ENCODE measurements at regions not wholly inside any gene's neighbourhood (a gene's known extent, or its start where the extent isn't known, plus 50 kb on each side); places are given as distances from the start of the nearest gene placed in this dataset.

DNA sequence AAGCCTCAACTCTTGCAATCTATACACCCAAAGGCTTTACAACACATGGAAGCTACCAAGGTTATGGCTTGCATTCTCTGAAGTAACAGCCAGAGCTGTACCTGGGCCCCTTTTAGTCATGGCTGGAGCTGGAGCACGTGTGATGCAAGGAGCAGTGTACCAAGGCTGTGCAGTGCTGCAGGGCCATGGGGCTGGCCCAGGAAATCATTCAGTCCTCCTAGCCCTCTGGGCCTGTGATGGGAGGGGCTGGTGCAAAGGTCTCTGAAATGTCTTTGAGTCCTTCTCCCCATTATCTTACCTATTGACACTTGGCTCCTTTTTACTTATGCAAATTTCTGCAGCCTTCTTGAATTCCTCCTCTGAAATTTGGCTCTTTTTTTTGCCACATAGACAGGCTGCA lies 500.1 kb upstream of the FAM47C start:
- no peak for DNase-seq (ENCODE audit: low read depth)
- H3K4me3 ChIP-seq (ENCODE audit: low read length), result no peak overlapping the region
- TF ChIP-seq, protein P1, sequence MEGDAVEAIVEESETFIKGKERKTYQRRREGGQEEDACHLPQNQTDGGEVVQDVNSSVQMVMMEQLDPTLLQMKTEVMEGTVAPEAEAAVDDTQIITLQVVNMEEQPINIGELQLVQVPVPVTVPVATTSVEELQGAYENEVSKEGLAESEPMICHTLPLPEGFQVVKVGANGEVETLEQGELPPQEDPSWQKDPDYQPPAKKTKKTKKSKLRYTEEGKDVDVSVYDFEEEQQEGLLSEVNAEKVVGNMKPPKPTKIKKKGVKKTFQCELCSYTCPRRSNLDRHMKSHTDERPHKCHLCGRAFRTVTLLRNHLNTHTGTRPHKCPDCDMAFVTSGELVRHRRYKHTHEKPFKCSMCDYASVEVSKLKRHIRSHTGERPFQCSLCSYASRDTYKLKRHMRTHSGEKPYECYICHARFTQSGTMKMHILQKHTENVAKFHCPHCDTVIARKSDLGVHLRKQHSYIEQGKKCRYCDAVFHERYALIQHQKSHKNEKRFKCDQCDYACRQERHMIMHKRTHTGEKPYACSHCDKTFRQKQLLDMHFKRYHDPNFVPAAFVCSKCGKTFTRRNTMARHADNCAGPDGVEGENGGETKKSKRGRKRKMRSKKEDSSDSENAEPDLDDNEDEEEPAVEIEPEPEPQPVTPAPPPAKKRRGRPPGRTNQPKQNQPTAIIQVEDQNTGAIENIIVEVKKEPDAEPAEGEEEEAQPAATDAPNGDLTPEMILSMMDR (IDR thresholded peaks at IDR 0.05; ENCODE audit: insufficient read depth, low read depth, low read length, missing control alignments), result no peak

DNA sequence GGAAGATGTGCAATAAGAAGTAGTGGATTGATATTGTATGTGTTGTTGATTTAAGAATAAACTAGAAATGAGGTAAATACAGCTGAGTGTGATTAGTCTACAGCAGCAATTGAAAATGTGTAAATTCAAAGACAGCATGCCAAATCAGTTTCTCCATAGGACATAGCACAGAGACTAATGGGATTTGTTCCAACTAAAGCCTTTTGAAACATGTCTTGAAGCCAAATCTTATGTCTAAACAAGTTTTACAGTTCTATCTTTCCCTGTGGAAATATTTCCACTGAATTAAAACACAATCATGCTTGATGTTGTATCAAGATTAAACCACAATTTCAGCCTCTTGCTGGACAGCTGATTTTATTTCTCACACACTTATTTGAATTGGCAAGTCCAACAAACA lies 497.4 kb upstream of the FAM47C start:
- no peak for DNase-seq (ENCODE audit: low read depth)
- H3K4me3 ChIP-seq (ENCODE audit: low read length), result no peak overlapping the region
- TF ChIP-seq, protein P1 (IDR thresholded peaks at IDR 0.05; ENCODE audit: insufficient read depth, low read depth, low read length, missing control alignments), result no peak

DNA sequence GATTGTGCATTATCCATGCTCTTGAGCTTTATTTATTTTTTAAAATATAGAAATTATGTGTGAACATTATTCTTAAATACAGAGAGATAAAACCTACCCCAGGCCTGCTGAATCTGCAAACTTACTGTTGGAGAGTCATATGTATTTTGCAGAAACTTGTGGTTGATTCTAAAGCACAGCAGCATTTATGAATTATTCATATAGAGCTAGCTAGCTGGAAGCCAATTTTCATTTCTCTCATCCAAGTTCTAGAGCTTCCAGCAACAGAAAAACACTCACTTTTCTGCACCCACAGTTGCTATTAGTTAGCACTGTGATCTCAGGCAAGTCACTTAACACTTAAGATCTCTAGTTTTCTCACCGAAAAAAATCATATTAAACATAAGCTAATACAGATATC lies 479.5 kb upstream of the FAM47C start:
- H3K4me3 ChIP-seq (ENCODE audit: low read length), result no peak overlapping the region
- no peak for DNase-seq (ENCODE audit: low read depth)
- TF ChIP-seq, protein P1 (IDR thresholded peaks at IDR 0.05; ENCODE audit: insufficient read depth, low read depth, low read length, missing control alignments), result no peak

DNA sequence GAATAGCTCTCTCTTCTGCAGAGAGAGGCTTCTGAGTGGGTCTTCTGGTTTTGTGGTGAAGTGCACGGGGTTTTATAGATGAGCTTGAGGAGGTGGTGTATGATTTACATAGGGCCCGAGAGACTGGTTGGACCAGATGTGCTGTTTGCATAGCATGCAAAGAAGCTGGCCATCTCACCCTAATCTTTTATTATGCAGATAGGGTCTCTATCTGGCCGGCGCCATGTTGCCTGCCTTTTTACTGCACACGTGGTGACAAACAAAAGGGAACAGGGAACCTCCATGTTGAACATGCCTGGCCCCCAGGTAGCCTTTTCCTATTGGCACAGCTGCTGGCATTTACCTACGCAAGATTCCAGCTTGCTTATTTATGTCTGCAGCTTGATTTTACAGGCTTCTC lies 473.3 kb upstream of the FAM47C start:
- H3K4me3 ChIP-seq (ENCODE audit: low read length), result no peak overlapping the region
- no peak for DNase-seq (ENCODE audit: low read depth)
- TF ChIP-seq, protein P1 (IDR thresholded peaks at IDR 0.05; ENCODE audit: insufficient read depth, low read depth, low read length, missing control alignments), result no peak

DNA sequence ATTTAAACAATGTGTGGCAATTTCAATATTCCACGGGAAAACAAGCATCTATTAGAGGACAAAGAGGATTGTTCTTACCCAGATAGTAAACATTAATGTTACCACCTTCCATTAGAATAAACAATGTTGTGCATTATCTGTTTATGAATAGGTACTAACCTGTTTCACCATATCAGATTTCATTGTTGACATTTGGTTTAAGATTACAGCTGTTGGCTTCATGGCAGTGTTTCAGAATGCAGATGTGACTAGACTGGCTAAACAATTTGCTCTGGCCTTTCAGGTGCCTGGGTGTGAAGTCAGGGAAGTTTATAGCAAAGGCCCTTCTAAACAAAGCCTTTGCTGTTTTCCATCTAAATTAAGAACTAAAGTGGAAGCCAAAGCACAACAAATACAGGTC lies 464.7 kb upstream of the FAM47C start:
- TF ChIP-seq, protein P1 (IDR thresholded peaks at IDR 0.05; ENCODE audit: insufficient read depth, low read depth, low read length, missing control alignments), result no peak
- DNase-seq (ENCODE audit: low read depth), result peak; percentile 0

DNA sequence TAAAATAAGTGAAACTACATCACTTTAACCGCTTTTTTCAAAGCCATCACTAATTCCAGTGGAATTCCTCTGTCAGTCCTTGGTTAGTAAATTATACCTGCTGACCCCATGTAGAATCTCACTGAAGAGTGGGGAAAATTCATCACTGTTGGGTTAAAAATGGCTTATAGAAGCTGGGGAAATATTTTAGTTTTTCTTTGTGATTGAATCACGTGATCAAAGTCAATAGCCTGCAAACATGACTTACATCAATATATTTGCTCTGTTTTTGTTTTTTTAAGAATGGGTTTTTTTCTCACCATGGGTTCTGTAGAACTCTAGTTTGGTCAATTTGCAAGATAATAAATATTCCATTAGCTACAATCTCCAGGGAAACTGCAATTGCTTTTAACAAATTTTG lies 445.2 kb upstream of the FAM47C start:
- no peak overlapping the region for H3K4me3 ChIP-seq (ENCODE audit: low read length)

More for the DNA sequence above, 464.7 kb upstream of the FAM47C start:
- H3K4me3 ChIP-seq (ENCODE audit: low read length), result no peak overlapping the region

DNA sequence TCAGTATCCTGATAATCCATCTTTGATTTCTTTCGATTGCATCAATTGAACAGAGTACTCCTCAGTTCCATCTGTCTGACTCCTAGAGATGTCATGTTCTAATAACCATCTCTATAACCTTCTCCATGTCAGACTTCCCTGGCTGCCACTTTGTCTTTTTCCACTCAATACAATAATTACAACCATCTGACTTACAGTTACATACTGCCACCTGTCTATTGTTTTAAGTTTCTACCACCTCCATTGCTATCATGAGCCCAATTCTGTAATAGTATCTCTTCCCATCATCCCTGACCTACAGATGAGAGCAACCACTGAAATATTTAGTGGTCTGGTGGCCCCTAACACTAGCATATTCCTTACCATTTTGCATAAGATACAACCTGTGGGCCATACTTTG lies 439.2 kb upstream of the FAM47C start:
- TF ChIP-seq, protein P1 (IDR thresholded peaks at IDR 0.05; ENCODE audit: insufficient read depth, low read depth, low read length, missing control alignments), result no peak
- no peak overlapping the region for H3K4me3 ChIP-seq (ENCODE audit: low read length)
- no peak for DNase-seq (ENCODE audit: low read depth)

More for the DNA sequence above, 445.2 kb upstream of the FAM47C start:
- TF ChIP-seq, protein P1 (IDR thresholded peaks at IDR 0.05; ENCODE audit: insufficient read depth, low read depth, low read length, missing control alignments), result no peak
- no peak for DNase-seq (ENCODE audit: low read depth)

Measured in epithelial cell of esophagus (primary cell).